HepG2 (cell line): ENCODE measurements at regions not wholly inside any gene's neighbourhood (a gene's known extent, or its start where the extent isn't known, plus 50 kb on each side); places are given as distances from the start of the nearest gene placed in this dataset.

Experiments used
- CREM ChIP-seq, 2 experiments: sonication (generic) in 1 of 2; formaldehyde crosslinking in 1 of 2; IDR thresholded peaks; 2 replicates each; pipeline versions ENCODE4 v1.4.0 to v1.6.1; 2016 to 2020; ENCODE audit warnings: antibody characterized with exemption in 1 of 2, mild to moderate bottlenecking in 1 of 2, missing genetic modification reagents in 1 of 2
- IKZF1 ChIP-seq: fragments of 450-650 bp; IDR thresholded peaks from 2 replicates; pipeline ENCODE4 v1.7.1; 2016
- MYC ChIP-seq: sonication (generic); formaldehyde crosslinking; IDR thresholded peaks from 2 replicates; pipeline ENCODE4 v1.9.0; 2021; ENCODE audit warnings: missing genetic modification reagents, borderline replicate concordance
- NFE2L2 ChIP-seq: fragments of 150-350 bp; IDR thresholded peaks from 2 replicates; pipeline ENCODE4 v1.6.1; 2014; ENCODE audit warnings: low read length
- RAD21 ChIP-seq: fragments of 450-650 bp; formaldehyde crosslinking; IDR thresholded peaks from 2 replicates; pipeline ENCODE4 v1.5.0; 2020; ENCODE audit warnings: mild to moderate bottlenecking
- TCF12 ChIP-seq, 2 experiments: fragments of 450-650 bp in 1 of 2; sonication (generic) in 1 of 2; formaldehyde crosslinking in 1 of 2; IDR thresholded peaks; 2 replicates each; pipeline versions ENCODE4 v1.6.1 to v1.8.0; 2017 to 2022; ENCODE audit warnings: antibody characterized with exemption in 1 of 2, mild to moderate bottlenecking in 1 of 2, missing genetic modification reagents in 1 of 2, moderate library complexity in 1 of 2
- TRIM24 ChIP-seq: sonication (generic); formaldehyde crosslinking; IDR thresholded peaks from 2 replicates; pipeline ENCODE4 v1.8.0; 2022; ENCODE audit warnings: mild to moderate bottlenecking, missing genetic modification reagents
- ZKSCAN1 ChIP-seq: fragments of 150-350 bp; IDR thresholded peaks from 2 replicates; pipeline ENCODE4 v1.6.1; 2014; ENCODE audit warnings: low read length
- ZNF138 ChIP-seq: sonication (generic); formaldehyde crosslinking; IDR thresholded peaks from 2 replicates; pipeline ENCODE4 v1.5.0; 2020; ENCODE audit warnings: mild to moderate bottlenecking, low read depth, missing genetic modification reagents
- ZNF431 ChIP-seq: sonication (generic); formaldehyde crosslinking; IDR thresholded peaks from 2 replicates; pipeline ENCODE4 v1.9.0; 2022; ENCODE audit warnings: missing genetic modification reagents, low read depth, mild to moderate bottlenecking, borderline replicate concordance
- ZNF570 ChIP-seq: sonication (generic); formaldehyde crosslinking; IDR thresholded peaks from 2 replicates; pipeline ENCODE4 v1.4.0; 2020; ENCODE audit warnings: mild to moderate bottlenecking, missing genetic modification reagents, borderline replicate concordance
- TF ChIP-seq, protein P1 (sequence below): sonication (generic); formaldehyde crosslinking; IDR thresholded peaks from 2 replicates; pipeline ENCODE4 v1.5.0; 2020; ENCODE audit warnings: mild to moderate bottlenecking, missing genetic modification reagents, moderate library complexity

DNA sequence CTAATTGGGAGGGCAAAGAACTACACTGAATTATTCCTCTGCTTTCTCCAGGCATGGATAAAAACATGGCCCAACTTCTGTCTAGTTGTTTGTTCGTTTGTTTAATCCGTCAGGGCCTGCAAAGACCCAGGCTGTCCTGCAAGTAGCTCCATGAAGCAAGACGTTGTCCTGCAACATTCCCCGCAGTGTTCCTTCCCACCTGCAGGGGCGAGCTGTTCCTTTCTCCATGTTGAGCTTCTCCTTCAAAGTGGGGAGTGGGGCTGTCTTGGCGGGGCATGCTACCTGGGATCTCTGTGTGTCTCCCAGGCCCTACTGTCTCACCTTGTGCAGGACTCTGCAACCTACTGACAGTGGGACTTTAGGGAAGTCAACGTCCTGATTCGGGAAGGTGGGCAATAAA is 264.0 kb upstream of the SMIM21 start:
- TF ChIP-seq TRIM24 (CRISPR knock-in tag) (no peak), ZNF570 (no peak), ZNF431 (CRISPR knock-in tag) (no peak), ZKSCAN1 (no peak), NFE2L2 (no peak), MYC (CRISPR knock-in tag) (no peak), ZNF138 (CRISPR knock-in tag) (no peak), TCF12 (IDR thresholded peaks at IDR 0.05) (no peak), TCF12 (CRISPR knock-in tag; IDR thresholded peaks at IDR 0.05) (no peak), RAD21 (no peak), IKZF1 (no peak), CREM (IDR thresholded peaks at IDR 0.05) (no peak), CREM (CRISPR knock-in tag; IDR thresholded peaks at IDR 0.05) (no peak)
- TF ChIP-seq, protein P1, sequence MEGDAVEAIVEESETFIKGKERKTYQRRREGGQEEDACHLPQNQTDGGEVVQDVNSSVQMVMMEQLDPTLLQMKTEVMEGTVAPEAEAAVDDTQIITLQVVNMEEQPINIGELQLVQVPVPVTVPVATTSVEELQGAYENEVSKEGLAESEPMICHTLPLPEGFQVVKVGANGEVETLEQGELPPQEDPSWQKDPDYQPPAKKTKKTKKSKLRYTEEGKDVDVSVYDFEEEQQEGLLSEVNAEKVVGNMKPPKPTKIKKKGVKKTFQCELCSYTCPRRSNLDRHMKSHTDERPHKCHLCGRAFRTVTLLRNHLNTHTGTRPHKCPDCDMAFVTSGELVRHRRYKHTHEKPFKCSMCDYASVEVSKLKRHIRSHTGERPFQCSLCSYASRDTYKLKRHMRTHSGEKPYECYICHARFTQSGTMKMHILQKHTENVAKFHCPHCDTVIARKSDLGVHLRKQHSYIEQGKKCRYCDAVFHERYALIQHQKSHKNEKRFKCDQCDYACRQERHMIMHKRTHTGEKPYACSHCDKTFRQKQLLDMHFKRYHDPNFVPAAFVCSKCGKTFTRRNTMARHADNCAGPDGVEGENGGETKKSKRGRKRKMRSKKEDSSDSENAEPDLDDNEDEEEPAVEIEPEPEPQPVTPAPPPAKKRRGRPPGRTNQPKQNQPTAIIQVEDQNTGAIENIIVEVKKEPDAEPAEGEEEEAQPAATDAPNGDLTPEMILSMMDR (CRISPR knock-in tag), result no peak
